NCI-H1930 (cell line): ENCODE measurements at regions not wholly inside any gene's neighbourhood (a gene's known extent, or its start where the extent isn't known, plus 50 kb on each side); places are given as distances from the start of the nearest gene placed in this dataset.

Experiments used
- DNase-seq, 2 experiments: peaks; one replicate each; lab custom pipeline; 2025; lab: John Stamatoyannopoulos, UW

- no peak for DNase-seq
These were observed 146.2 kb upstream of the SEMA6D start for GRCh38 chr15:47570881-47571640.

GRCh38 chr15:47573673-47574072 lies 143.6 kb upstream of the SEMA6D start:
- no peak for DNase-seq

GRCh38 chr15:47577000-47577399 lies 140.3 kb upstream of the SEMA6D start:
- no peak for DNase-seq

GRCh38 chr15:47577461-47577860 lies 139.8 kb upstream of the SEMA6D start:
- DNase-seq = no peak

- no peak for DNase-seq
These were observed 135.1 kb upstream of the SEMA6D start for GRCh38 chr15:47582233-47582632.

- DNase-seq = no peak
These were observed 133.0 kb upstream of the SEMA6D start for GRCh38 chr15:47584316-47584715.

- no peak for DNase-seq
These were observed 130.6 kb upstream of the SEMA6D start for GRCh38 chr15:47586653-47587224.

- no peak for DNase-seq
These were observed 129.1 kb upstream of the SEMA6D start for GRCh38 chr15:47587940-47588802.

GRCh38 chr15:47588958-47589357 lies 128.3 kb upstream of the SEMA6D start:
- no peak for DNase-seq

GRCh38 chr15:47598996-47599395 lies 118.3 kb upstream of the SEMA6D start:
- no peak for DNase-seq

- no peak for DNase-seq
These were observed 117.5 kb upstream of the SEMA6D start for GRCh38 chr15:47599806-47600205.

- no peak for DNase-seq
These were observed 115.2 kb upstream of the SEMA6D start for GRCh38 chr15:47602121-47602520.

GRCh38 chr15:47603026-47603425 lies 114.3 kb upstream of the SEMA6D start:
- no peak for DNase-seq

- DNase-seq = no peak
These were observed 109.6 kb upstream of the SEMA6D start for GRCh38 chr15:47607695-47608094.

GRCh38 chr15:47609693-47610092 lies 107.6 kb upstream of the SEMA6D start:
- no peak for DNase-seq

GRCh38 chr15:47610736-47611135 lies 106.6 kb upstream of the SEMA6D start:
- no peak for DNase-seq

GRCh38 chr15:47614360-47615011 lies 102.8 kb upstream of the SEMA6D start:
- no peak for DNase-seq

- DNase-seq = no peak
These were observed 100.4 kb upstream of the SEMA6D start for GRCh38 chr15:47616876-47617275.

GRCh38 chr15:47618241-47618640 lies 99.1 kb upstream of the SEMA6D start:
- no peak for DNase-seq

GRCh38 chr15:47620960-47621681 lies 96.2 kb upstream of the SEMA6D start:
- no peak for DNase-seq

GRCh38 chr15:47622055-47622454 lies 95.2 kb upstream of the SEMA6D start:
- DNase-seq = no peak

GRCh38 chr15:47624503-47624902 lies 92.8 kb upstream of the SEMA6D start:
- no peak for DNase-seq
